Mucosa of descending colon (tissue), 3 donors: ENCODE measurements at regions not wholly inside any gene's neighbourhood (a gene's known extent, or its start where the extent isn't known, plus 50 kb on each side); places are given as distances from the start of the nearest gene placed in this dataset.

Source experiments
- ATAC-seq: fragments of 200-7000 bp; cut with Tn5 transposase; one replicate; pipeline ENCODE4 v1.9.1; 2020; ENCODE audit warnings: mild to moderate bottlenecking, moderate library complexity
- DNase-seq, 3 donors: peaks; one replicate each; pipeline ENCODE4 v3.0.0-alpha.2; 2020
- H3K36me3 ChIP-seq: fragments of 200-600 bp; one replicate; pipeline ENCODE4 v1.8.0; 2021; ENCODE audit warnings: low read depth, mild to moderate bottlenecking
- H3K4me1 ChIP-seq: fragments of 200-600 bp; one replicate; pipeline ENCODE4 v1.8.0; 2021; ENCODE audit warnings: low read depth, mild to moderate bottlenecking
- H3K4me3 ChIP-seq: fragments of 200-600 bp; one replicate; pipeline ENCODE4 v1.8.0; 2021; ENCODE audit warnings: mild to moderate bottlenecking
- H3K9me3 ChIP-seq: fragments of 200-600 bp; one replicate; pipeline ENCODE4 v1.8.0; 2021; ENCODE audit warnings: mild to moderate bottlenecking
- CTCF ChIP-seq: fragments of 200-600 bp; IDR thresholded peaks from one replicate; pipeline ENCODE4 v1.8.0; 2022; ENCODE audit warnings: antibody characterized with exemption, mild to moderate bottlenecking
- intact Hi-C, 2 donors: fragments of 100-400 bp; cut with DNase I in 1 of 2; cut with micrococcal nuclease in 1 of 2; formaldehyde crosslinking; loops; one replicate each; pipeline versions ENCODE4 v1.11.0 to v1.11.1; 2022; cut with DNase I, micrococcal nuclease
- donor health status: DM: no; HTN: no; CAD: no; lungs with moderate emphysema.
- donor health status: DM: no; HTN: no; CAD: no.
- donor health status: DM: no; HTN: yes; CAD: no.

GRCh38 chr5:142433526-142434321 lies 108.9 kb upstream of the SPRY4 start:
- Histone ChIP-seq H3K36me3 (no peaks in the 10 kb centered on the region), H3K9me3 (no peaks in the 10 kb centered on the region), H3K4me3 (no peak overlapping the region), H3K4me1 (peaks cover 8% of the 10 kb centered on the region)
- DNase-seq (no peak), ATAC-seq (no peak)
- intact Hi-C loops = no loop called here
- no peak for TF ChIP-seq CTCF

GRCh38 chr5:142432961-142433360 lies 108.1 kb upstream of the SPRY4 start:
- DNase-seq = no peak
- no peaks in the 10 kb centered on the region for H3K36me3 ChIP-seq
- H3K4me1 ChIP-seq = peaks cover 8% of the 10 kb centered on the region
- ATAC-seq = peak; percentile 76
- intact Hi-C loops = no loop called here
- no peak overlapping the region for H3K4me3 ChIP-seq
- no peaks in the 10 kb centered on the region for H3K9me3 ChIP-seq
- no peak for TF ChIP-seq CTCF

GRCh38 chr5:142432369-142432863 lies 107.6 kb upstream of the SPRY4 start:
- no peak for TF ChIP-seq CTCF
- Histone ChIP-seq H3K4me1 (peaks cover 8% of the 10 kb centered on the region), H3K36me3 (no peaks in the 10 kb centered on the region), H3K9me3 (no peaks in the 10 kb centered on the region), H3K4me3 (no peak overlapping the region)
- ATAC-seq (peak; percentile 92), DNase-seq (peak; percentile 72 to 81 (median 76))
- intact Hi-C loops = no loop called here

- Histone ChIP-seq H3K4me3 (no peak overlapping the region), H3K4me1 (peaks cover 8% of the 10 kb centered on the region), H3K36me3 (no peaks in the 10 kb centered on the region), H3K9me3 (no peaks in the 10 kb centered on the region)
- DNase-seq = no peak
- TF ChIP-seq CTCF = no peak
- ATAC-seq = no peak
- intact Hi-C loops = no loop called here
These were observed 104.1 kb upstream of the SPRY4 start for GRCh38 chr5:142428773-142429473.

- Histone ChIP-seq H3K9me3 (no peaks in the 10 kb centered on the region), H3K4me1 (peaks cover 8% of the 10 kb centered on the region), H3K4me3 (no peak overlapping the region), H3K36me3 (no peaks in the 10 kb centered on the region)
- no peak for TF ChIP-seq CTCF
- DNase-seq (no peak), ATAC-seq (peak; percentile 59)
- intact Hi-C loops = no loop called here
These were observed 103.4 kb upstream of the SPRY4 start for GRCh38 chr5:142428036-142428772.
